ENCODE measurements at regions not wholly inside any gene's neighbourhood (a gene's known extent, or its start where the extent isn't known, plus 50 kb on each side); places are given as distances from the start of the nearest gene placed in this dataset.

- ATAC-seq (ENCODE audit: low FRiP score) (no peak), DNase-seq (ENCODE audit: low spot score) (no peak)
- TF ChIP-seq CTCF (IDR thresholded peaks at IDR 0.05) = no peak
Observed at GRCh38 chr13:63909726-63910375, 2494.2 kb upstream of the PCDH20 start.

GRCh38 chr13:63902141-63902540 is 2486.5 kb upstream of the PCDH20 start:
- TF ChIP-seq CTCF (IDR thresholded peaks at IDR 0.05) = no peak
- DNase-seq (ENCODE audit: low spot score) (no peak), ATAC-seq (ENCODE audit: low FRiP score) (no peak)

- DNase-seq (ENCODE audit: low spot score) = no peak
- no peak for TF ChIP-seq CTCF (IDR thresholded peaks at IDR 0.05)
- ATAC-seq (ENCODE audit: low FRiP score) = no peak
Observed at GRCh38 chr13:63901630-63902029, 2486.0 kb upstream of the PCDH20 start.

GRCh38 chr13:63900406-63900805 is 2484.8 kb upstream of the PCDH20 start:
- DNase-seq (ENCODE audit: low spot score) = no peak

GRCh38 chr13:63896321-63896720 is 2480.7 kb upstream of the PCDH20 start:
- TF ChIP-seq CTCF (IDR thresholded peaks at IDR 0.05) = no peak
- DNase-seq (ENCODE audit: low spot score) (no peak), ATAC-seq (ENCODE audit: low FRiP score) (no peak)

More at GRCh38 chr13:63900406-63900805, 2484.8 kb upstream of the PCDH20 start:
- ATAC-seq (ENCODE audit: low FRiP score) = no peak
- TF ChIP-seq CTCF (IDR thresholded peaks at IDR 0.05) = no peak

- ATAC-seq (ENCODE audit: low FRiP score) (no peak), DNase-seq (ENCODE audit: low spot score) (no peak)
- no peak for TF ChIP-seq CTCF (IDR thresholded peaks at IDR 0.05)
Observed at GRCh38 chr13:63882052-63882451, 2466.4 kb upstream of the PCDH20 start.

GRCh38 chr13:63880705-63881104 is 2465.1 kb upstream of the PCDH20 start:
- DNase-seq (ENCODE audit: low spot score) = no peak
- TF ChIP-seq CTCF (IDR thresholded peaks at IDR 0.05) = no peak
- ATAC-seq (ENCODE audit: low FRiP score) = no peak

Data from omental fat pad (tissue), 3 donors.